Activated CD4-positive, alpha-beta T cell treated with anti-CD3 and anti-CD28 coated beads for 36 hours (primary cell): ENCODE measurements at regions not wholly inside any gene's neighbourhood (a gene's known extent, or its start where the extent isn't known, plus 50 kb on each side); places are given as distances from the start of the nearest gene placed in this dataset.

ENCODE experiments used
- ATAC-seq: fragments of 200-7000 bp; cut with Tn5 transposase; one replicate; pipeline ENCODE4 v1.10.0; 2021; ENCODE audit warnings: mild to moderate bottlenecking, moderate library complexity
- CTCF ChIA-PET: fragments of 350-600 bp; sonication (Branson Sonifier 250); formaldehyde crosslinking; loops from one replicate; lab custom pipeline; 2021; ENCODE audit warnings: antibody characterized with exemption; lab: Charles Lee
- POLR2A ChIA-PET: fragments of 350-600 bp; sonication (Branson Sonifier 250); formaldehyde crosslinking; loops from one replicate; lab custom pipeline; 2021; ENCODE audit warnings: antibody characterized with exemption, inconsistent platforms; lab: Charles Lee
- DNase-seq: peaks from one replicate; pipeline ENCODE4 v3.0.0-alpha.2; 2020
- H3K27ac Mint-ChIP-seq: one replicate; pipeline ENCODE4 v1.8.0; 2021; ENCODE audit warnings: mixed read lengths
- H3K27me3 Mint-ChIP-seq: one replicate; pipeline ENCODE4 v1.8.0; 2021; ENCODE audit warnings: mixed read lengths
- H3K36me3 Mint-ChIP-seq: one replicate; pipeline ENCODE4 v1.8.0; 2021; ENCODE audit warnings: low read depth, mixed read lengths
- H3K4me1 Mint-ChIP-seq: one replicate; pipeline ENCODE4 v1.8.0; 2021; ENCODE audit warnings: mixed read lengths
- H3K4me3 Mint-ChIP-seq: one replicate; pipeline ENCODE4 v1.8.0; 2021; ENCODE audit warnings: mild to moderate bottlenecking, moderate library complexity, mixed read lengths
- H3K9me3 Mint-ChIP-seq: one replicate; pipeline ENCODE4 v1.8.0; 2021; ENCODE audit warnings: low read depth, mixed read lengths
- intact Hi-C, 2 experiments: fragments of 100-400 bp; cut with DNase I in 1 of 2; cut with micrococcal nuclease in 1 of 2; formaldehyde crosslinking; loops; one replicate each; pipeline versions ENCODE4 v1.14.2 to v1.15.1; 2022 to 2024; cut with DNase I, micrococcal nuclease

DNA sequence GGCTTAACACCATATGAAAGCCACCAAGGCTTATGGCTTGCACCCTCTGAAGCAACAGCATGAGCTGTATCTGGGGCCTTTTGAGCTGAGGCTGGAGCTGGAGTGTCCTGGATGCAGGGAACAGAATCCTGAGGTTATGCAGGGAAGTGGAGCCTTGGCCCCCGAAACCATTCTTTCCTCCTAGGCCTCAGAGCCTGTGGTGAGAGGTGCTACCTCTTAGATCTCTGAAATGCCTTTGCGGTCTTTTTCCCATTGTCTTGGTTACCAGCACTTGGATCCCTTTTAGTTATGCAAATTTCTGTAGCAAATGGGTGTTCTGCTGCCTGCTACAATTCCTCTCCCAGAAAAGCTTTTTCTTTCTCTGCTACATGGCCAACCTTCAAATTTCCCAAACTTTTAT, 72.7 kb upstream of the CLPB start:
- Mint-ChIP-seq H3K27ac (no peak overlapping the region), H3K4me1 (no peaks in the 10 kb centered on the region), H3K36me3 (peaks cover 7% of the 10 kb centered on the region), H3K27me3 (peaks cover 8% of the 10 kb centered on the region), H3K4me3 (no peak overlapping the region), H3K9me3 (peaks cover 17% of the 10 kb centered on the region)
- CTCF ChIA-PET, result no interaction called here
- DNase-seq, result no peak
- no peak for ATAC-seq
- POLR2A ChIA-PET, result no interaction called here
- intact Hi-C loops, result no loop called here

DNA sequence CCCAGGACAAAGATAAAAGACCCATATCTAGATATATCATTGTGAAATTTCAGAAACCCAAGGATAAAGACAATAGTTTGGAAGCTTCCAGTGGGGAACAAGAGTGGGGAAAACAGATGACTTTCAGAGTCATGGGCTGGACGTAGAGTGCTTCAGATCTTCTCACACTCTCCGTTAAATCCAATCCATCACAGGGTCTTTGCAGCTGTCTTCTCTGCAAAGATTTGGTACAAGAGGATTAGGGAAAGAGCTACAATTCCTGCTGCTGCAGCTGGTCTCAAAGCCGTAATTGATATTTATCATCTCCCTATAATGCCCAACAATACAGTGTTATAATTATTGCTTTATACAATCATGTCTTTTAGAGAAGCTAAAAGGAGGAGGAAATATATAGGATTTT, 63.4 kb upstream of the CLPB start:
- Mint-ChIP-seq H3K9me3 (peaks cover 7% of the 10 kb centered on the region), H3K27ac (no peak overlapping the region), H3K27me3 (no peaks in the 10 kb centered on the region), H3K4me3 (no peak overlapping the region), H3K4me1 (peaks cover 9% of the 10 kb centered on the region), H3K36me3 (peaks cover 6% of the 10 kb centered on the region)
- CTCF ChIA-PET, result interaction anchor here (0.6 to 0.8 kb wide), 2 partner anchors 13 to 338 kb away, joined by 3 read pairs; no protein-coding TSS in a partner anchor
- ATAC-seq (no peak), DNase-seq (no peak)
- intact Hi-C loops, result no loop called here
- POLR2A ChIA-PET, result no interaction called here

DNA sequence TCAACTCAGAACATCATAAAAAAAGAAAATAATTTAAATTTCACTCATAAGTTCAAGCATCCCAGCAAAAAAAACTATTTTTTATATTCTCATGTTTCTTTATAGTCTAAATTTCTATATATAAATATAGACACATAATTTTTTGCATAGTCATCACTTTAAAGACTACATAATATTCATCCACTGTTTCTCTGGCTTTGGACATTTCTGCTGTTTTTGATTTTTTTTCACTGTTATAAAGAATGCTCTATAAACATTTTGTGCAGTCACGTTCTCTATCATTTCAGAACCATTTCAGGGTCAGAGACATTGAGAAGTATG, 59.7 kb upstream of the CLPB start:
- DNase-seq (no peak), ATAC-seq (no peak)
- no peaks in the 10 kb centered on the region for H3K9me3 Mint-ChIP-seq
- H3K4me1 Mint-ChIP-seq, result peaks cover 9% of the 10 kb centered on the region
- H3K36me3 Mint-ChIP-seq, result no peaks in the 10 kb centered on the region
- H3K27me3 Mint-ChIP-seq, result no peaks in the 10 kb centered on the region
- ChIA-PET POLR2A (no interaction called here), CTCF (interaction anchor here (1.2 kb wide), 3 partner anchors 23 to 224 kb away, joined by 3 to 7 read pairs (median 3); no protein-coding TSS in a partner anchor)
- no peak overlapping the region for H3K4me3 Mint-ChIP-seq
- intact Hi-C loops, result no loop called here
- no peak overlapping the region for H3K27ac Mint-ChIP-seq

DNA sequence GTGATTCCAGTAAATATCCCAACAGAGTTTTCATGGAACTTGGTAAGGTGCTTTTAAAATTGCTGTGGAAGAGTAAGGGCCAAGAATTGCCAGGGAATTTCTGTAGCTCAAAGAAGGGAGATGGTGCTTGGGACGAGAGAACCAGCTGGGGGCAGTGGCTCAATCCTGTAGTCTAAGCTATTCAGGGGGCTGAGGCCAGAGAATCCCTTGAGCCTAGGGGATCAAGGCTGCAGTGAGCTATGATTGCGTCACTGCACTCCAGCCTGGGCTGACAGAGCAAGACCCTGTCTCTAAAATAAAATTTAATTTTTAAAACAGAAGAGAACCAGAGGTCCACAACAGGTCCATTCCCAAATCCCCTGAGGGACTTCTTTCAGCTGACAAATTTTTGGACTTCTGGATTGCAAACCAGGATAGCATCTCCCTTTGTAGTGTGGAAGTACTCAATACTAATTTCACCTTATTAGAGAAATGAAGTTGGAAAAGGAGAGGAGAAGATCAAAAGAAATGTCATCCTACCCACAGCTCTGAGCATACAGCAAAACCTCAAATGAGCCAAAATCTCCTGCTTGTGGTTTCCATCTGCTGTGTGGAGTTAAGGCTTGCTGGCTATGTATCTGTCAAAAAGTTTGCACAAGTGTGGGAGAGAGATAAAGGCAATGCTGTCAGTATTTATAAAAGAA, 59.2 kb upstream of the CLPB start:
- Mint-ChIP-seq H3K4me3 (no peak overlapping the region), H3K36me3 (no peaks in the 10 kb centered on the region), H3K27ac (no peak overlapping the region), H3K27me3 (no peaks in the 10 kb centered on the region), H3K4me1 (peaks cover 9% of the 10 kb centered on the region), H3K9me3 (no peaks in the 10 kb centered on the region)
- CTCF ChIA-PET, result interaction anchor here (0.9 to 1.7 kb wide), 3 partner anchors 15 to 63 kb away, joined by 3 to 6 read pairs (median 3); no protein-coding TSS in a partner anchor
- POLR2A ChIA-PET, result no interaction called here
- intact Hi-C loops, result no loop called here
- DNase-seq (no peak), ATAC-seq (no peak)

DNA sequence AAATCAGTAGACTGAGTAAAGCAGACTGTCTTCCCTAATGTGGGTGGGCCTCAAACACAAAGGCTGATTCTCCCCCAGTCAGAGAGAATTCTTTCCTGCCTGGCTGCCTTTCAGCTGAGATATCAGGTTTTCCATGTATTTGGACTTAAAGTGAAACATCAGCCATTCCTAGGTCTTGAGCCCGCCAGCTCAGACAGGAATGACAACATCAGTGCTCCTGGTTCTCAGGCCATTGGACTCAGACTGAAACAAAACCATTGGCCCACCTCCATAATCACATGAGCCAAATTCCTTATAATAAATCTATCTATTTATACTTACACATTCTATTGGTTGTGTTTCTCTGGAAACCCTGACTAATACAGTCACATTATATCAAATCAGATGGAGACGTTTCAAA, 56.7 kb upstream of the CLPB start:
- DNase-seq, result no peak
- Mint-ChIP-seq H3K27me3 (no peaks in the 10 kb centered on the region), H3K27ac (no peak overlapping the region), H3K4me3 (no peak overlapping the region), H3K36me3 (no peaks in the 10 kb centered on the region), H3K9me3 (no peaks in the 10 kb centered on the region), H3K4me1 (peaks cover 9% of the 10 kb centered on the region)
- ChIA-PET POLR2A (no interaction called here), CTCF (interaction anchor here (0.7 to 1.5 kb wide), 3 partner anchors 13 to 386 kb away, joined by 3 to 4 read pairs (median 3); no protein-coding TSS in a partner anchor)
- no peak for ATAC-seq
- intact Hi-C loops, result no loop called here
